Hindlimb muscle (tissue), 1 donor: ENCODE measurements at regions not wholly inside any gene's neighbourhood (a gene's known extent, or its start where the extent isn't known, plus 50 kb on each side); places are given as distances from the start of the nearest gene placed in this dataset.
A peak's percentile ranks its signal among the peaks of the same experiment; 100 is the strongest.
"Not testable (repeated sequence)": the region's sequence is repeated elsewhere in the genome, so short reads cannot be mapped to it uniquely, and the experiment has no call there.

Source experiments
- DNase-seq: peaks from one replicate; pipeline ENCODE4 v3.0.0-alpha.2; 2013

DNA sequence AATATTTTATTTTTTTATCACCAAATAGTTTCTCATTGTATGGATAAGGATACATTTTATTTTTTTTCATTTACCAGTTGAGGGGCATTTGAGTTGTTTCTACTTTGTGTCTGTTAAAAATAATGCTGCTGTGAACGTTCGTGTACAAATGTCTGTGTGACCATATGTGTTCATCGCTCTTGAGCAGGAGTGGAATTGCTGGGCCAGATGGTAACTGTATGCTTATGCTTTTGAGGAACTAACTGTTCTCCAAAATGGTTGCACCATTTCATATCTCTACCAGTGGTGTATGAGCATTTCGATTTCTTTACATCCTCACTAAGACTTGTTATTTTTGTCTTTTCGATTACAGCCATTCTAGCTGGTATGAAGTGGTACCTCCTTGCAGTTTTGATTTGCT is 212.5 kb upstream of the N4BP1 start:
- no peak for DNase-seq

DNA sequence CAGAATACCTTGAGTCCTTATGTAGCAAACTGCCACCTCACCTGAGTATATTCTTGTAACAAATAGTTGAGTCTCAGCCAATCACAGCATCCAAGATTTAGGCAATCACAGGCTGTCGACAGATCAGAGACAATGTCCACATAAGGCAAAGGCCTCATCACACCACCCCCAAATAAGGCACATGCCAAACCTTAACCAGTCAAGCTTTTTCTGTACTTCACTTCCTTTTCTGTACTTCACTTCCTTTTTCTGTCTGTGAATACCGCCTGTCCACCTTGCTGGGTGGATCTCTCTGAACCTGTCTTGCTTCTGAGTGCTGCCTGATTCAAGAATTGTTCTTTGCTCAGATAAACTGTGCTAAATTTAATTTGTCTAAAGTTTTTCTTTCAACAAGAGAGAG is 210.4 kb upstream of the N4BP1 start:
- no peak for DNase-seq

DNA sequence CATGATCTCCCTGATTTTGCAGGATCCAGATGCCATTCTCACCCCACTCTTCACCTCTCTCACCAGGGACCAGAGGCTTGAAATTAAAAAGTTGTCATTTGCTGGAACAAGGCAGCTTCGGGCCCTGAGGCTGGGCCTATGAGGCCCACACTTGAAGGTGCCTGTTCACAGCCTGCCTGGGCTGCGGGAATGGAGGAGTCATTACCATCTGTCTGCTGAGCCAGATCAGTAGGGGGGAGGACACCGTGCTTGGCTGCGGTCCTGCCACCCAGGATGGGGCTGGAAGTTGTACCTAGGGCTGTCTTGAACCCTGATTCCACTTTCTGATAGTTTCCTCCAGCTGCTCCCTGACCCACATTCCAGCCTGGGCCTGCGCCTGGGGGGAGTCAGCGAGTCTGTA is 208.3 kb upstream of the N4BP1 start:
- no peak for DNase-seq

DNA sequence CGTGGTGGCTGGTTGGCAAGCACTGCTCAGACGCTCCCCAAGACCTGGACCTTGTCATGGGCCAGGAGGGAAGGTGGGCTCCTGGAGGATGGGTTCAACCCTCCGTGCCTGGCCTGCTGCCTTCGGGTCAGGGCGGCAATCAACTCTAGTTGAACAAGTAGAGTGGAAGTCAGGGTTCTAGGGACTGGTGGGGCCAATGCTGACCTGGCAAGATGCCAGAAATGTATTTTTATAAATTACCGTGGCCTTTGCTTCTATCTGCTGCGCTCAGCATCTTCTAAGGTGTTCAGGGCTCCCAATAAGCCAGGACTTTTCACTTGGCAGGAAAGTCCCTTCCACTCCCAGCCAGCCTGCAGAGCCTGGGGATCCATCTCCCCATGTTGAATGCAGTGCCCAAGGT is 207.1 kb upstream of the N4BP1 start:
- no peak for DNase-seq

DNA sequence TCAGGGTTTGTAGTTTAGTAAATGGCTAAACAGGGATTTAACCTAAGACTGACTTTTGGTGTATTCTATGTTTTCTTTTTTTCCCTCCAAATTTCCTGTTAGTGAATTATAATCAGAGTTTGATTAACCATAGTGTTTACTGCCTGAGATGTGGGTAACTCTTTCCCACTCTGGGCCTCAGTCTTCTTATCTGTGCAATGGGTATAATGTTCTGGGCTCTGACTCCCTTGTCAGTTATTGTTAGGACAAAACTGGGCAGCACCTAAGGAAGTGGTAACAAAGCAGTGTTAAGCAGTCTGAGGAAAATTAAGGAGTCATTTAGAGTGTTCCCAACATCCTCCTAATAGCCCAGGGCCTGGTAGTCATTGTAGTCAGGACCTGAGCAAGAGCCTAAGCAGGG is 206.4 kb upstream of the N4BP1 start:
- no peak for DNase-seq

DNA sequence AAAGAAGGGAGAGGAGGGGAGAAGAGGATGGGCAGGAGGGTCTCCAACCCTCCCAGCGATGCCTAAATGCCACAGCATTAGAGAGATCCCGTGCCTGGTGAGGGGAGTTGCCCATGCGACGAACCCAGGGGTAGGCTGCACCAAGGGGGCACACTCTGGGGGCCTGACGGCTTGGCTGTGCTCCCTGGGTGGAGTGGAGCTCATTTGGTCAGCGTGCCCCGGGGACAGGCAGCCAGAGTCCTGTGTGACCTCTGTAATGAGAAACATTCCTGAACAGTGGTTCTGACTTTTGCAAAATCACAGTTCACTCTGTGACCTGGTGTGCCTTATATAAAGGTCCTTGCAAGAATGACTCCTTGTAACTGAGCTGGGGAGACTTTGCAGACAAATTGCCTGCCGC is 205.0 kb upstream of the N4BP1 start:
- no peak for DNase-seq

DNA sequence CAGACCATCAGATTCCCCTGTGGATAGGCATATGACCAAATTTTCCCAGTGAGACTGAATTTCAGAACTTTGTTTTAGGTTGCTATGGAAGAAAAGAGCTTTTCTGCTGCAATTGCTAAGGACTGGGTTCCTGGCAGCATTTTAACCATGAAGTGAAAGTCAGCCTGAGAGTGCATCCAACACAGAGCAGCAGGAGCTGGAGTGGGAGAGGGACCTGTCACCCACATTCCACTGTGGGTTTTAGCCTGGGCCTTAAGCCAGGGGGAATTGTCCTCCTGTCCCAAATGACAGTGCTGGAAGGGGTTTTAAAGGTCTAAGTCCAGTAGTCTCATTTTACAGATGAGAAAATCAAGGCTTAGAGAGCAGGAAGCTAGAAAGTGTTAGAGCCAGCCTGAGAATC is 203.5 kb upstream of the N4BP1 start:
- no peak for DNase-seq

DNA sequence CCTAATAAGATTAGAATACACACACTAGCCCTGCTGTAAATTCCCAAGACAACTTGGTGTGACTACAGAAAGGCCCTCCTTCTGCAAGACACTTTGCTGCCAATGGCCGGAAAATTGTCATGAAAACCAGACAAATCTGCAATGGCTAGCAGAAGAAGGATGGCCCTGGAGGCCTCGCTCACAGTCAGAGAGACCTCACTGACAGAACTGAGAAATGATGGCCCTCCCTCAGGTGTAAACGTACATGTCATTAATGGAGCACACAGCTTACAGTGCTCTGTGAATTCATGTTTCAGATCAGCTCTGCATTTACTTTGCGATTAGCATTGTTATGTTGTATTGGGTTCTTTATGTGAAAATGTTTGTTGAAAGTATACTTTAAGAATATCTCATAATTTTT is 202.9 kb upstream of the N4BP1 start:
- DNase-seq = no peak

DNA sequence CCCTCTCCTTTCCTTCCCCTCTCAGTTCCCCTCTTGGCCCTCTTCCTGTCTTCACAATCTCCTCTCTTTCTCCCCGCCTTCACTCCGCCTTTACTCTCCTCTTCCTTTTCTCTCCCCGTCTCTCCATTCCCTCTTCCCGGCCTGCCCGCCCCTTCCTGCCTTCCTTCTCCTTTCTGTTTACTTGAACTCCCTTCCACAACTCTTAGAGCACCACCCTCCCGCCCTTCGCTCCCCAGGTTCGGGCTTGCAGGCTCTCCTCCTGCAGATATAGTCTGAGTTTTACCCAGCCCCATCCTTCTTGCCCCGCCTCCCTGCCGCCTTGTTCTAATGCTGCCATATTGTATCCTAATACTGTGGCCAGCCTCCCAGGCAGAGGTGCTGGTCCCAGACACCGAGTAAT is 201.5 kb upstream of the N4BP1 start:
- no peak for DNase-seq

DNA sequence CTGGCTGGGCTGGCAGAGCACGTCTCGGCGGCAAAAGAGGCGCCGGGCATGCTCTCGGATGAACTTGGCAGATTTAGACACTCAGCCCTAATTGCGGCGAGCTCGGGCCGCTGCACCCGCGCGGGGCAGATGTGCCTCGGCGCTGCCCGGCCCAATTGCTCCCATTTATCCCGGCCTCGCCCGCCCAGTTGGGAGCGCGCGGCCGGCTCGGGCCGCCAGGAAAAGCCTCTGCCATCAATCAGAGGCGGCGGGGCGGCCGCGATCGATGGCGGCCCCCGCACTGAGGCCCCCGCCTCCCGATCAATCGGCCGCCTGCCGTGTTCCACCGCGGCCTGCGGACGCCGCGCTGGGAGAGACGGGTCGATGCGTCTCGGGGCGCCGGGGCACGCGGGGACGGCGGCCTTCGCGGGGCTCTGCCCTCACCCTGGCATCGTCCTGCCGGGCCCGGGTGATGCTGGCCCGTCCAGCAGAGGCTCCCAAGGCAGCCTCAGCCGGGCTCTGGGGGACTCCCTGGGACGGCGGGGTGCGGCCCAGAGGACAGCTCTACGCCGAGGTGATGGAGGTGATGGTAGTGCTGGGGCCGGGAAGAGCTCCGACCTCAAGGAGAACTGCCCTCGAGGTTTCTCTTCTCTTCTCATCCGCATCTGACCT is 200.9 kb upstream of the N4BP1 start:
- no peak for DNase-seq

DNA sequence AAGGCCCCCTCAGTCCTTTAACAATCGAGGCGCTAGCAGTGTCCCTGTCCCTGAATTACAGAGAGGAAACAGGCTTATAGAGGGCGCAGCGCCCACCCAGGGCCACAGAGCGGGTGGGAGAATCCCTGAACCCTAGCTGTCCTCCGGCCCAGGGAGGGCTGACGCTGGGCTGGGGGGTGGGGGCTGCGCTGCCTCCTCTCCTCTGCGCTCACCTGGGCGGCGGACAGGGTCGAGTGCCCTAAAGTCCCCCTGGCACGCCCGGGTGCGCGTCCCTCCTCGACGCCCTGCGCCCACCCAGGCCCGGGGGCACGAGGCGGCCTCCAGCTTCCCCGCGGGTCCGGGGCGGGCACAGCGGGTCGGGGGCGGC is 200.4 kb upstream of the N4BP1 start:
- no peak for DNase-seq

DNA sequence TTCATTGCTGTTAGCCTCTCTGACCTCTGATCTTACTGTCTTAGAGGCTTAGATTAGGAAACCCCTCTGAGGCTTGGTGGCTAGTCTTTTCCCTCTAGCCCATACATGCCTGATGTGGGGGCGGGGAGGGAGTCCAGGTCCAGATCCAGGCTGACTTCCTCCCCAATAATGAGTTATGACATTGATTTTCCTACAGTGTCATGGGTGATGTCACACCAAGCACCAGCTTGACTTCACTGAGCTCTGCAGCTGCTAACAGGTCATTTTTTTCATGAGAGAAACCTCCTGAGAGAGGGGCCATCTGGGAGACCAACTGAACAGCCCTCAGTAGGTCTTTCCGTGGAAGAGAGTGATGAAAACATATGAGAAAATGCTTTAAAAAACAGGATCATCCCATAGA is 180.2 kb upstream of the N4BP1 start:
- no peak for DNase-seq

DNA sequence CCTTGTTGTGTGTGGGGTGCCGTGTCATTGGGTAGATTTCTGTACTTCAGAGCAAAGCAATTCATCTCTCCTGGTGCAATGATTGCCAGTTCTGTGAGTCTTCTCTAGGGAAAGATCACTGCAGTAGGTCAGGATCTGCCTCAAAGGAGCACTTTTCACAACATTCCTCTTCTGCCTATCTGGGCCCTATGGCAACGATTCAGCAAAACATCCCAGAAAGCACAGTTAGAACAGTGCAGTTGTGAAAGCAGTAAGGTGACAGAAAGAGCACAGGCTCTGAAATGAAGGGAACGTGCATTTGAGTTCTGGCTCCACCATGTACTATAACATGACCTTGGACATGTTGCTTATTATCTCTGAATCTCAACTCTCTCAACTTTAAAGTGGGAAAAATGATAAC is 178.5 kb upstream of the N4BP1 start:
- DNase-seq = no peak

DNA sequence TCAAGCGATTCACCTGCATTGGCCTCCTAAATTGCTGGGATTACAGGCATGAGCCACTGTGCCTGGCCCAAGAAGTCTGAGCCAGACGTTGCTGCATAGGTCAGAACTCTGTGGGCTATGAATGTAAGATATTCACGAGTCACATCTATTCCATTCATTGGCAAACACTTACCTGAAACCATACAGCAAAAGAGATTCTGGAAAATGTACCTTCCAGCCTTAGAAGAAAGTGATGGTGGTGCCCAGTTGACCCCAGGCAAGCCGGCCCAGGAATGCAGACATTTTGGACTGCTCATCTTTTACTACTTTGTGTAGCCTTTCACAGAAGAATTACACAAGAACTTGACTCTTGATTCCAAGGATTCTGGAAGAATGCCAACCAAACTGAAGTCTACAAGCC is 135.6 kb upstream of the N4BP1 start:
- no peak for DNase-seq

DNA sequence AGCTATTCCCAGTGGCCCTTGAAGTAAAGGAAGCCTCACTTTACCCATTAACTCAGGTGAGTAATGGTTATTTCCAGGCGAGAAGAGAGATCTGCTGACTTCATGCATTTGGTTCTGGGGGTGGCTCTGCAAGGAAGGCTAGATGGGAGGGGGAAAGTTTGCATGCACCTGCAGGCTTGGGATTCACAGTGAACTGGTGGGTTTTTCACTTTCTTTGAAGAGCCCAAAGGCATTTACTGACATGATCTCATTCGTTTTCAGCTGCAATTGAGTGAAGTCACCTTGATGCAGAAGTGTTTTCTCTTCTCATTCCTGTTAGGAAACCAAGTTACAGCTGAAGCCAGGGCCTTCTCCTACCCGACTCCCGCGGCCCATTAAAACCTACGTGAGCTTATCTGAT is 131.0 kb upstream of the N4BP1 start:
- no peak for DNase-seq

DNA sequence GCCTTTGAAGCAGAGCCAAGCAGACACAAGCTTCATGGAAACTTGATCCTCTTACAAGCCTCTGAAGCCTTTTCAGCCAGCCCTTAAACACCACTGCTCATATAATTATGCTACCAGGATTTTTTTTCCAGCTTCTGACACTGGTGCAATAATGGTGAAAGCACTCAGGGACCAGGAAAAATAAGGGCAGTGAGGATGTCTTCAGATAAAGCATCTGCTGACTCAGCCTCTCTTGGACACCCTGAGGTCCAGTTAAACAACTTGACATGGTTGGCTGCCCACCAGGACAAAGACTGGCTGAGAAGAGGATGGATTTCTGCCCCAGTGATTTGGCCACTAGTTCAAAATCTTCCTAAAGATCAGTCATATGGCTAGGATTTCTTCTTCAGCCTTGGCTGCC is 124.2 kb upstream of the N4BP1 start:
- DNase-seq = no peak

DNA sequence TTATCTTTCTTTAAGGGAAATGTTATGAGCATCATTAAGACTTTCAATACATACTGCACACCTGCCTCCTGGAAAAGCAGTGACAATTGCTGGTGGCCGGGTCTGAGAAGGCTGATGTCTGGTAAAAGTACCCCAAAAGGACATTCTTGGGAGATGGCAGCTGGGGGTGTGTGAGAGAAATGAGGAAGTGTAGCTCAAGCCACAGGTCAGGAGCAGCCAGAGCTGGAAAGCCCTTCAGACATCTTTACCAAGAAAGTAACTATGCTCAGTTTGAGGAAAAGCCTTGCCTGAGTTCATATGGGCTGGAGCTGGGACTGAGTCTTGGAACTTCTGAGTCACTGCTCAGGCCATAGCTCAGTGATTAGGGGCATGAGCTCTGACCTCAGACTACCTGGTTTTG is 94.7 kb upstream of the N4BP1 start:
- no peak for DNase-seq

DNA sequence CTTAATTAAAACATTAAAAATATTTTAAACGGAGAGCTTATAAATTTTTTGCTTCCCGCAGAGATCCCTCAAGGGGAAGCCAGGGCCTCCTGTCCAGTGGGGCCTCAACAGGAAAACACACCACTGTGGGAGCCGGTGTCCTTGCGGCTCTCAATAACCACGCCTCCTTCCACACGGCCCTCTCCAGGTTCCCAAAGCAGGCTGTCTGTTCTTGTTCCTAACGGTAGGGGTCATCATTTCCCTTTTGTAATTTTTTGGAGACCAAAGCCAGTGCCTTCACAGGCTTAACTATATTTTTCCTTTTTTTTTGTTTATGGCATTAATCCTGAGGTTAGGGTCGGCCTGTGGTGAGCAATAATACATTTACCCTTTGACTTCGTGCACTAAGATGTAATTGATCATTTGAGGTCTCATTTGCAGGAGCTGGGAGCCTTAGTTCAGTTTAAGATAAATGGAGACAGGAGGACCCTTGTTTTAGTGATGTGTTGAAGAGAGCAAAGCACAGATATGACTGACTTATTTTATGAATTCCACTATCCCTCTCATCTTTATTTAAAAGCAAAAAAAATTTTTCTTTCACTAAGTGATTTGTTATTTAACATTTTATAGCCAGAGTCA is 77.5 kb upstream of the N4BP1 start:
- peak; percentile 55 for DNase-seq

DNA sequence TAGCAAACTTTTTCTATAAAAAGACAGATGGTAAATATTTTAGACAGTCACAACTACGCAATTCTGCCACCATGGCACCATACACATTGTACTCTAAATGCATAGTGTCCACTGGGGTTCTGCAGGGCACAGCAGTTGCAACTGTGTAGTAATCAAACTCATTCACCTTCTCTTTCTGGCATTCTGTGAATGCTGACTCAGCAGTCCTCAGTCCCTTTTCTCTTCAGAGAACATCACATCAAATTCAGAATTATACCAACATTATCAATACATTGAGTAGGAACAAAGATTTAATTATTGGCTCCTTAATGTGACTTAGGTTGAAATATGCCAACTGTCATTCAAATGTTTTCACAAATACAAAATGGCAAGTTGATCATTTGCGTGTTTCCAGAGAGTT is 74.2 kb upstream of the N4BP1 start:
- DNase-seq = no peak

DNA sequence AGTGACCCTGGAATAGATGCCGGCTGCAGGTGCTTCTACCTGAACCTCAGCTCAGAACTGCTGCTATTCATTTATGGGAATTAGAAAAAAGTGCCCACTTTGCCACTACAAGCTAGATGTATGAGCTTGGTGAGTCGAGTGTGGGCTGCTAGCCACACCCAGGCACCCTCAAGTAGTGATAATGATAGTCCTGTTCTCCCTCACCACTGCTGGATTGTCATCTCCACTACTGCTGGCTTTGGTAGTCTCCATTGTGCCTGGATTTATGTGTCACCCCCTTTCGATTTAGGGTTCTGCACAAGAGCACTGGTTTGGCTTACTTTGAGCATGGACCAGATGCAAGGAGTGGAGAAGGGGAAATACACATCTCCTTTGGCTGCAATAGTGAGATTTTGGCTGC is 73.0 kb upstream of the N4BP1 start:
- DNase-seq = no peak

DNA sequence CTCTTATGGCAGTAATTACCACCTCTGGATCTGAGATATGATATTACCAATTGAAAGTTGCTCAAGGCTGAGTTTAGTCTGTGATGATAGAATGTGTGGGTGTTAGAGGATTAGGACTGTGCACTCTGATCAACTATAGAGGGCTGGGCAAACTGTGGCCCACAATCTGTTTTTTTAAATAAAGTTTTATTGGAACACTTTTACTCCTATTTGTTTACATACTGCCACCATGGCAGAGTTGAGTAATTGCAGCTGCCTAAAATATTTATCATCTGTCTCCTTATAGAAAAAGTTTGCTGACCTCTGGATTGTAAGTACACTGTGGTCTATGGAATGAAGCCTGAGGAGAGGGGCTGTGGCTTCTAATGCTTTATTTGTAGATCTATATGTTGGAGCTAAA is 71.5 kb upstream of the N4BP1 start:
- DNase-seq = no peak

DNA sequence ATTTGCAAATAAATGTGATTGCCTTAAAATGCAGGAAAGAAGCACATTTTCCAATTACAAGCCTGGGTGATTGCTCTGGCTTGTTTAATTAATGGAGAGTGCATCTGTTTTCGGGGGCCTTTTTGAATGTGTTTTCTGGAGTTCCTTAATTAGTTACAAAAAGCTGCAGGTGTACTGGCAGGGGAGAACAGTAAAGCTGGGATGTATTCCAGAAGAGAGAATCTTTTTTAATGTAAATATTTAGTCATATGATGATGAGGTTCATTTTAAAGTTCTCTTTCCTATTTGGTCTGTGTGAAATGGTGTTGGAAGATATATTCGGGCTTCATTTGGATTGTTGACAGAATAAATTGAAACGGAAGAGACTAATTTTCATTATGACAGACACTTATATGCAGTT is 70.9 kb upstream of the N4BP1 start:
- no peak for DNase-seq

DNA sequence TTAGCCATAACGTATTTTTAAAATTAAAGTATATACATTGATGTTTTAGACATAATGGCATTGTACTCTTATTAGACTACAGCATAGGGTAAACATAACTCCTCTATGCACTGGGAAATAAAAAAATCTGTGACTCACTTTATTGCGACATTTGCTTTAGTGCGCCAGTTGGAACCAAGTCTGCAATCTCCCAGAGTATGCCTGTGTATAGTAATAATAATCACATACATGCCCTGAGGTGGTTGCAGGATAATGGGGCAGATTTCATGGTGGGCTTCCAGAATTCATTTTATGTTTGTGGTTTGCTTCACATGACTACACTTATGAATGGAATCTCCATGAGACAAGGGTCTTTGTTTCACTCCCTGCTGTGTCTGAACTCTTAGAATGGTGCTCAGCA is 66.9 kb upstream of the N4BP1 start:
- no peak for DNase-seq

DNA sequence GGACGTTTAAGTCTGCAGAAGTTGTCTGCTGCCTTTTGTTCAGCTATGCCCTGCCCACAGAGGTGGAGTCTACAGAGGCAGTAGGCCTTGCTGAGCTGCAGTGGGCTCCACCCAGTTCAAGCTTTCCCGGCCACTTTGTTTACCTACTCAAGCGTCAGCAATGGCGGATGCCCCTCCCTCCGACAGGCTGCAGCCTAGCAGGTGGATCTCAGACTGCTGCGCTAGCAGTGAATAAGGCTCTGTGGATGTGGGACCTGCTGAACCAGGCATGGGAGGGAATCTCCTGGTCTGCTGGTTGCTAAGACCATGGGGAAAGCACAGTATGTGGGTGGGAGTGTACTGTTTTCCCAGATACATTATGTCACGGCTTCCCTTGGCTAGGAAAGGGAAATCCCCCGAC is 58.2 kb upstream of the N4BP1 start:
- DNase-seq = not testable (repeated sequence)

DNA sequence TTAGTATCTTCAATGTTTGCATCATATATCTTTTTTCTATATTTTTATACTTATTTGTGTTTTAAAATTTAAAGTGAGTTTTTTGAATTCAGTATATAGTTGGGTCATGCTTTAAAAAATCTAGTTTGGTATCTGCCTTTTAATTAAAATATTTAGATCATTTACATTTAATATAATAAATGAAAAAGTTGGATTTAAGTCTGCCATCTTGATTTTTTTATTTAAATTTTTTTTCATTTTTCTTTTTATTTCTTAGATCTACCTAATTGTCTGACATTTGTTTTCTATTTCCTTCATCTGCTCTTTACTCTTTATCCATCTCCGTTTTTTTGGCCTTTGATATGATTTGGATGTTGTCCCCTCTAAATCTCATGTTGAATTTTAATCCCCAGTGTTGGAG is 50.0 kb upstream of the N4BP1 start:
- no peak for DNase-seq
